ENCODE measurements at regions not wholly inside any gene's neighbourhood (a gene's known extent, or its start where the extent isn't known, plus 50 kb on each side); places are given as distances from the start of the nearest gene placed in this dataset.

DNA sequence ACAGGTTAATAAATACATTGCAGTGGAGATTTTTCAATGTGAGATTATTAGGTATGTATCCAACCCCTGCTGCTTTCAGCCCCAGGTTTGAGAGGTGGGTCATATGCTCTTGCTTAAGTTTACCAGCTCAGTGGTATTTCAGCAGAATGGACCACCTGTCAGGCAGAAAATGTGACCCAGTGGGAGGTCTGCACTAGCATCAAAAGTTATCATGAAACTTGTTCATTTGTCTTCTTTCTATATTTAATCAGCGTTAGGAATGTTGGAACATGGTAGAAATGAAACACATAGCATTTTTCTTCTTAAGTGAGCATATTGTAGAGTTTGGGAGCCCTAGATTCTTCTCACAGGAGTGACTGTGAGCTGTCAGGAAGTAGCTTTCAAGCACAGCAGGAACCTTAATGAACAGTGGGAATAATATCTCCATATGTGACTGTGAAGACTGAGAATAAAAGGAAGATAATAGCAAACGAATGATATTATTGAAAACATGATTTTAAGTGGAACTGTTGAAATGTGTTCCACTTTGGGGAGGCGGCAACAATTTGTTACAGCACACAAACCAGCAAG is 596.9 kb upstream of the CDH6 start:
- TF ChIP-seq, protein P1, sequence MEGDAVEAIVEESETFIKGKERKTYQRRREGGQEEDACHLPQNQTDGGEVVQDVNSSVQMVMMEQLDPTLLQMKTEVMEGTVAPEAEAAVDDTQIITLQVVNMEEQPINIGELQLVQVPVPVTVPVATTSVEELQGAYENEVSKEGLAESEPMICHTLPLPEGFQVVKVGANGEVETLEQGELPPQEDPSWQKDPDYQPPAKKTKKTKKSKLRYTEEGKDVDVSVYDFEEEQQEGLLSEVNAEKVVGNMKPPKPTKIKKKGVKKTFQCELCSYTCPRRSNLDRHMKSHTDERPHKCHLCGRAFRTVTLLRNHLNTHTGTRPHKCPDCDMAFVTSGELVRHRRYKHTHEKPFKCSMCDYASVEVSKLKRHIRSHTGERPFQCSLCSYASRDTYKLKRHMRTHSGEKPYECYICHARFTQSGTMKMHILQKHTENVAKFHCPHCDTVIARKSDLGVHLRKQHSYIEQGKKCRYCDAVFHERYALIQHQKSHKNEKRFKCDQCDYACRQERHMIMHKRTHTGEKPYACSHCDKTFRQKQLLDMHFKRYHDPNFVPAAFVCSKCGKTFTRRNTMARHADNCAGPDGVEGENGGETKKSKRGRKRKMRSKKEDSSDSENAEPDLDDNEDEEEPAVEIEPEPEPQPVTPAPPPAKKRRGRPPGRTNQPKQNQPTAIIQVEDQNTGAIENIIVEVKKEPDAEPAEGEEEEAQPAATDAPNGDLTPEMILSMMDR (IDR thresholded peaks at IDR 0.05; ENCODE audit: unreplicated experiment) = no peak
- CTCF ChIA-PET = no interaction called here
- intact Hi-C loops (cut with micrococcal nuclease; ENCODE audit: unreplicated experiment) = no loop called here
- no peak for DNase-seq
- Mint-ChIP-seq H3K4me1 (ENCODE audit: low read depth, unreplicated experiment) (no peaks in the 10 kb centered on the region), H3K27me3 (ENCODE audit: unreplicated experiment) (no peaks in the 10 kb centered on the region), H3K4me3 (ENCODE audit: low read depth, unreplicated experiment) (no peak overlapping the region), H3K27ac (ENCODE audit: unreplicated experiment) (no peak overlapping the region), H3K36me3 (ENCODE audit: insufficient read depth, unreplicated experiment) (no peaks in the 10 kb centered on the region), H3K9me3 (ENCODE audit: low read depth, unreplicated experiment) (peaks cover 9% of the 10 kb centered on the region)
- BruUV-seq (replicated peaks) = no TSS peak

DNA sequence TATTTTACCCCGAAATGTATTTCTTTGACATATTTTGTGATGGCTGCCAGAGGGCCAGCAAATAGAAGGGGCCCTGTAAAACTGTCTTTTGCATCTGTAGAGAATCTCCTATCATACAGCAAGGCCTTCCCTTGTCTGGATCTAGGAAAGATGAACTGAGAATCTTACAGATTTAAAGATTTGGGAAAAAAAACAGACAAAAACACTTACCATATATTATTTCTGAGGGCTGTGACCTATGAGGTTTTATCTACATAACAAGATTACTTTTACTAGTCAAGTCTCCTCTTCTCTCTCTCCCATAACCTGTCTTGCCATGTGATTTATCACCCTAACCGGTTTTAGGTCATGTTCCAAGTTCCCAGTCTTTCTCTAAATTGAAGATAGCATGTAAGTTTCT is 599.2 kb upstream of the CDH6 start:
- TF ChIP-seq, protein P1 (IDR thresholded peaks at IDR 0.05; ENCODE audit: unreplicated experiment) = no peak
- no peak overlapping the region for H3K27ac Mint-ChIP-seq (ENCODE audit: unreplicated experiment)
- DNase-seq = no peak
- no peaks in the 10 kb centered on the region for H3K4me1 Mint-ChIP-seq (ENCODE audit: low read depth, unreplicated experiment)
- CTCF ChIA-PET = no interaction called here
- H3K4me3 Mint-ChIP-seq (ENCODE audit: low read depth, unreplicated experiment) = no peak overlapping the region
- intact Hi-C loops (cut with micrococcal nuclease; ENCODE audit: unreplicated experiment) = no loop called here
- H3K9me3 Mint-ChIP-seq (ENCODE audit: low read depth, unreplicated experiment) = peaks cover 9% of the 10 kb centered on the region
- BruUV-seq (replicated peaks) = no TSS peak
- H3K27me3 Mint-ChIP-seq (ENCODE audit: unreplicated experiment) = no peaks in the 10 kb centered on the region
- H3K36me3 Mint-ChIP-seq (ENCODE audit: insufficient read depth, unreplicated experiment) = no peaks in the 10 kb centered on the region

DNA sequence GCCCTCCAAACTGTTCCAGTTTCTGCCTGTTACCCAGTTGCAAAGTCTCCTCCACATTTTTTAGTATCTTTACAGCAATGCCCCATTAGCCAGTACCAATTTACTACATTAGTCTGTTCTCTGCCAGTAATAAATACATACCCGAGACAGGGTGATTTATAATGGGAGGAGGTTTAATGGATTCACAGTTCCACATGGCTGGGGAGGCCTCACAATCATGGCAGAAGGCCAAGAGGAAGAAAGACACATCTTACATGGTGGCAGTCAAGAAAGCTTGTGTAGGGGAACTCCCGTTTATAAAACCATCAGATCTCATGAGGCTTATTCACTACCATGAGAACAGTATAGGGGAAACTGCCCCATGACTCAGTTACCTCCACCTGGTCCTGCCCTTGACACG is 600.7 kb upstream of the CDH6 start:
- TF ChIP-seq, protein P1 (IDR thresholded peaks at IDR 0.05; ENCODE audit: unreplicated experiment) = no peak
- Mint-ChIP-seq H3K27me3 (ENCODE audit: unreplicated experiment) (no peaks in the 10 kb centered on the region), H3K27ac (ENCODE audit: unreplicated experiment) (no peak overlapping the region), H3K36me3 (ENCODE audit: insufficient read depth, unreplicated experiment) (no peaks in the 10 kb centered on the region), H3K9me3 (ENCODE audit: low read depth, unreplicated experiment) (peaks cover 4% of the 10 kb centered on the region), H3K4me1 (ENCODE audit: low read depth, unreplicated experiment) (no peaks in the 10 kb centered on the region), H3K4me3 (ENCODE audit: low read depth, unreplicated experiment) (no peak overlapping the region)
- no peak for DNase-seq
- BruUV-seq (replicated peaks) = no TSS peak
- CTCF ChIA-PET = no interaction called here
- intact Hi-C loops (cut with micrococcal nuclease; ENCODE audit: unreplicated experiment) = no loop called here

DNA sequence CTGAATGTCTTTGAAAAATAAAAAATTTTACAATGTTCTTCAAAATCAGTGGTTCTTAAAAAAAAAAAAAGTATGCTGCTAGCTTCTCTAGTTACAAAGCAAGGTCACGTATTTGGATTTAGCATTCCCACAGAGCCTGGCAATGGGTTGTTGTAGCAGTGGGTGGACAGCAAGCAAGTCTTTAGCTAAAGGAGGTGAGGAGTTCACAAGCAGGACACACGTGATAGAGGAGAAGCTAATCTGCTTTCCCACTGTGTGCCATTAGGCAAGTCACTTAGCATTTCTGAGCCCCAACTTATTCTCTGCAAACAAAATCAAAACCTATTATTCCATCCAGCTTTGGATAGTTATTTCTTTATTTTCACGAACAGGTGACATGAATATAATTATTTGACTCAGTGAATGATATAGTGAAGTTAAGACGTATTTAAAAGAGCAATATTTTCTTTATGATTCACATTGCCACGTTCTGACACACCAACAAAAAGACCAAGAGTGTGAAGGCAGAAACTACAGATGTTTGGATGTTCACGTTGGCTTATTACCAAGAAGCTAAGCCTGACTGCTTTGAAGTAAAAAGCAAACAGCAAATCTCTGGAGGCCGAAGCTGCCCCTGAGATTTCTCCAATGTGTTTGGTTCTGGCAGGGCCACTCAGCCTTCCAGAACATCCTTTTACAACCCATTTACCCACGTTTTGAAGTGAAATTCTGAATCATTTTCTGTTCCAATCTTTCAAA is 612.1 kb upstream of the CDH6 start:
- Mint-ChIP-seq H3K9me3 (ENCODE audit: low read depth, unreplicated experiment) (peaks cover 2% of the 10 kb centered on the region), H3K4me3 (ENCODE audit: low read depth, unreplicated experiment) (no peak overlapping the region), H3K4me1 (ENCODE audit: low read depth, unreplicated experiment) (no peaks in the 10 kb centered on the region), H3K36me3 (ENCODE audit: insufficient read depth, unreplicated experiment) (no peaks in the 10 kb centered on the region), H3K27ac (ENCODE audit: unreplicated experiment) (no peak overlapping the region), H3K27me3 (ENCODE audit: unreplicated experiment) (no peaks in the 10 kb centered on the region)
- CTCF ChIA-PET = no interaction called here
- BruUV-seq (replicated peaks) = no TSS peak
- TF ChIP-seq, protein P1 (IDR thresholded peaks at IDR 0.05; ENCODE audit: unreplicated experiment) = no peak
- no peak for DNase-seq
- intact Hi-C loops (cut with micrococcal nuclease; ENCODE audit: unreplicated experiment) = no loop called here
